IMR-90 (cell line): ENCODE measurements at regions not wholly inside any gene's neighbourhood (a gene's known extent, or its start where the extent isn't known, plus 50 kb on each side); places are given as distances from the start of the nearest gene placed in this dataset.

Experiments used
- ATAC-seq: fragments of 200-7000 bp; cut with Tn5 transposase; 2 replicates; pipeline ENCODE4 v1.9.1; 2020; ENCODE audit warnings: low read depth, mild to moderate bottlenecking, moderate library complexity
- BruUV-seq: library from RNA; stranded (reverse); fragments of 400-500 nt; replicated peaks from 2 replicates; lab custom pipeline; 2021; lab: Mats Ljungman, UMichigan
- CTCF ChIA-PET: fragments of 300-600 bp; formaldehyde crosslinking; extraction: SDS; loops from one replicate; lab custom pipeline; 2021; ENCODE audit warnings: antibody characterized with exemption; lab: Yijun Ruan, JAX
- POLR2A ChIA-PET: fragments of 300-600 bp; sonication (Branson Sonifier 250); formaldehyde crosslinking; loops from one replicate; lab custom pipeline; 2022; ENCODE audit warnings: antibody characterized with exemption; ENCODE audit not compliant: unreplicated experiment; lab: Charles Lee
- DNase-seq: peaks from one replicate; pipeline ENCODE4 v3.0.0; 2013
- H2AFZ ChIP-seq: replicated peaks from 2 replicates; pipeline ENCODE3; 2013; ENCODE audit warnings: low read length, mild to moderate bottlenecking; ENCODE audit not compliant: poor library complexity
- H2AK5ac ChIP-seq: 2 replicates; pipeline ENCODE4 v1.6.1; 2013; ENCODE audit warnings: low read depth, low read length, inconsistent platforms
- H2AK9ac ChIP-seq: replicated peaks from 2 replicates; pipeline ENCODE3; 2013; ENCODE audit warnings: mild to moderate bottlenecking, low read depth, low read length, moderate library complexity; ENCODE audit not compliant: poor library complexity
- H2BK120ac ChIP-seq: 2 replicates; pipeline ENCODE4 v1.6.1; 2013; ENCODE audit warnings: low read depth, low read length, inconsistent platforms
- H2BK15ac ChIP-seq: 3 replicates; pipeline ENCODE4 v1.6.1; 2013; ENCODE audit warnings: low read depth, low read length, inconsistent platforms
- H2BK20ac ChIP-seq: 2 replicates; pipeline ENCODE4 v1.6.1; 2013; ENCODE audit warnings: low read depth, mild to moderate bottlenecking, inconsistent platforms, low read length, moderate library complexity
- H2BK5ac ChIP-seq: 2 replicates; pipeline ENCODE4 v1.6.1; 2013; ENCODE audit warnings: mild to moderate bottlenecking, low read depth, low read length, inconsistent platforms; ENCODE audit not compliant: poor library complexity, severe bottlenecking
- H3K14ac ChIP-seq: replicated peaks from 2 replicates; pipeline ENCODE4 v1.6.1; 2013; ENCODE audit warnings: low read depth, low read length, inconsistent platforms
- H3K18ac ChIP-seq: 2 replicates; pipeline ENCODE4 v1.6.1; 2013; ENCODE audit warnings: low read depth, low read length, control low read depth
- H3K23ac ChIP-seq: 2 replicates; pipeline ENCODE4 v1.6.1; 2013; ENCODE audit warnings: low read depth, low read length, inconsistent platforms
- H3K27ac ChIP-seq: 2 replicates; pipeline ENCODE4 v1.5.1; 2013; ENCODE audit warnings: mild to moderate bottlenecking, control low read depth, low read length; ENCODE audit not compliant: insufficient read depth
- H3K27me3 ChIP-seq: 2 replicates; pipeline ENCODE4 v1.6.1; 2013; ENCODE audit warnings: low read length; ENCODE audit not compliant: control insufficient read depth, insufficient read depth
- H3K36me3 ChIP-seq: 2 replicates; pipeline ENCODE4 v1.6.1; 2013; ENCODE audit warnings: low read length, mixed read lengths; ENCODE audit not compliant: control insufficient read depth, insufficient read depth
- H3K4ac ChIP-seq: 2 replicates; pipeline ENCODE4 v1.6.1; 2013; ENCODE audit warnings: low read depth, low read length, inconsistent platforms
- H3K4me1 ChIP-seq: 2 replicates; pipeline ENCODE4 v1.6.1; 2013; ENCODE audit warnings: low read length, mixed read lengths; ENCODE audit not compliant: control insufficient read depth, insufficient read depth
- H3K4me2 ChIP-seq: 2 replicates; pipeline ENCODE4 v1.6.1; 2013; ENCODE audit warnings: low read depth, mild to moderate bottlenecking, control low read depth, low read length, moderate library complexity
- H3K4me3 ChIP-seq: 2 replicates; pipeline ENCODE4 v1.5.1; 2013; ENCODE audit warnings: low read depth, mild to moderate bottlenecking, control low read depth, low read length, moderate library complexity; ENCODE audit not compliant: insufficient read depth
- H3K56ac ChIP-seq: 2 replicates; pipeline ENCODE4 v1.6.1; 2013; ENCODE audit warnings: low read length, inconsistent platforms; ENCODE audit not compliant: insufficient read depth; ENCODE audit errors: extremely low read depth
- H3K79me1 ChIP-seq, 2 experiments: 2 replicates each; pipeline ENCODE4 v1.6.1; 2013; ENCODE audit warnings: low read length in 2 of 2, inconsistent platforms in 1 of 2, low read depth in 1 of 2
- H3K9ac ChIP-seq: 2 replicates; pipeline ENCODE4 v1.6.1; 2013; ENCODE audit warnings: low read depth, low read length, control low read depth
- H3K9me1 ChIP-seq: 2 replicates; pipeline ENCODE4 v1.6.1; 2013; ENCODE audit warnings: low read length, inconsistent platforms; ENCODE audit not compliant: insufficient read depth
- H3K9me3 ChIP-seq: 2 replicates; pipeline ENCODE4 v1.6.1; 2013; ENCODE audit warnings: low read length; ENCODE audit not compliant: control insufficient read depth, insufficient read depth
- H4K20me1 ChIP-seq: 2 replicates; pipeline ENCODE4 v1.6.1; 2013; ENCODE audit warnings: low read length, inconsistent platforms; ENCODE audit not compliant: insufficient read depth
- H4K5ac ChIP-seq: 2 replicates; pipeline ENCODE4 v1.6.1; 2013; ENCODE audit warnings: mild to moderate bottlenecking, low read depth, low read length, control low read depth
- H4K8ac ChIP-seq, 2 experiments: 2 replicates each; pipeline ENCODE4 v1.6.1; 2013; ENCODE audit warnings: low read depth in 2 of 2, low read length in 2 of 2, control low read depth in 1 of 2, inconsistent platforms in 1 of 2
- H4K91ac ChIP-seq: 2 replicates; pipeline ENCODE4 v1.6.1; 2013; ENCODE audit warnings: low read depth, low read length, inconsistent platforms; ENCODE audit not compliant: insufficient read depth
- BHLHE40 ChIP-seq: fragments of 150-350 bp; IDR thresholded peaks from 2 replicates; pipeline ENCODE4 v1.6.1; 2016; ENCODE audit warnings: mild to moderate bottlenecking, low read depth, low read length
- CHD1 ChIP-seq: IDR thresholded peaks from 2 replicates; pipeline ENCODE4 v1.6.1; 2012; ENCODE audit warnings: low read depth, low read length, improper control_type of control experiment
- MAFK ChIP-seq: IDR thresholded peaks from 2 replicates; pipeline ENCODE4 v1.6.1; 2012; ENCODE audit warnings: low read depth, low read length, improper control_type of control experiment
- WGBS, 2 experiments: methylation state at CpG; one replicate each; pipeline versions ENCODE4 v1.1.5 to v1.1.7; 2013; ENCODE audit warnings: missing lambda C conversion rate in 2 of 2; ENCODE audit not compliant: insufficient read length in 1 of 2; ENCODE audit errors: extremely low coverage in 2 of 2; 5-methylcytosine and 5-hydroxymethylcytosine counted together
- dilution Hi-C: fragments of 300-500 bp; cut with HindIII; formaldehyde crosslinking; loops from one replicate; pipeline ENCODE4 v1.14.3; 2018; ENCODE audit warnings: low sequenced_read_pairs; ENCODE audit not compliant: unreplicated experiment
- in situ Hi-C: fragments of 300-500 bp; cut with MboI; formaldehyde crosslinking; loops from 3 replicates; pipeline ENCODE4 v1.14.3; 2019; ENCODE audit warnings: low sequenced_read_pairs, inconsistent platforms, mixed read lengths
- intact Hi-C: fragments of 100-400 bp; cut with micrococcal nuclease; formaldehyde crosslinking; loops from 2 replicates; pipeline ENCODE4 v1.10.0; 2022

DNA sequence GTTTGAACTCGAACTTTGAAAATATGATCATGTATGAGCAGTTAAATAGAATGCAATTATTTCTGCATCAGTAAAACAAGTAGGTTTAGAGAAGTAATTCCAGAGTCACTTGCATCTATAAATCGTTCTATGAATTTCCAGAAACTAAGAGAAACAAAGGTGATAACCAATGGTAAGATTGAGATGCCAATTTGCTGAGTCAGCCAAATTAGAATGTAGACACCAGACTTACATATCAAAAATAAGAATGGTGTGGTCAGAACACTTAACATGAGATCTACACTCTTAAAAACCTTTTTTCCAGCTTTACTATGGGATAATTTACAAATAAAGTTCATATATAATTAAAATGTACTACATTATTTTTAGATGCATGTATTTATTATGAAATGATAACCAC is 1435.9 kb downstream of the OTOL1 start:
- intact Hi-C loops = no loop called here
- Histone ChIP-seq H3K36me3 (no peaks in the 10 kb centered on the region), H4K20me1 (no peaks in the 10 kb centered on the region), H3K79me1 (no peaks in the 10 kb centered on the region), H3K4me2 (no peak overlapping the region), H2BK15ac (no peak overlapping the region), H3K9me1 (no peaks in the 10 kb centered on the region), H3K9me3 (no peaks in the 10 kb centered on the region), H4K8ac (no peak overlapping the region), H2AK5ac (no peak overlapping the region), H2BK120ac (no peak overlapping the region), H3K14ac (no peak overlapping the region), H3K27ac (no peak overlapping the region), H3K4me1 (no peaks in the 10 kb centered on the region), H3K18ac (no peak overlapping the region), H3K4me3 (no peak overlapping the region), H3K56ac (no peak overlapping the region), H2AK9ac (no peak overlapping the region), H2BK20ac (no peak overlapping the region), H3K9ac (no peak overlapping the region), H3K4ac (no peak overlapping the region), H3K27me3 (no peaks in the 10 kb centered on the region), H4K5ac (no peak overlapping the region), H4K91ac (no peak overlapping the region), H3K23ac (no peak overlapping the region), H2BK5ac (no peak overlapping the region), H2AFZ (no peak overlapping the region)
- no peak for ATAC-seq
- no peak for DNase-seq
- BruUV-seq = no TSS peak
- in situ Hi-C loops = no loop called here
- POLR2A ChIA-PET = no interaction called here
- no CpG with 5 or more reads among the region's 2 CpGs for WGBS, 2 experiments
- CTCF ChIA-PET = no interaction called here
- TF ChIP-seq CHD1 = no peak
- peak; percentile 100 for TF ChIP-seq MAFK
- TF ChIP-seq BHLHE40 = no peak
- dilution Hi-C loops = no loop called here
